GM12864 (cell line): ENCODE measurements at regions not wholly inside any gene's neighbourhood (a gene's known extent, or its start where the extent isn't known, plus 50 kb on each side); places are given as distances from the start of the nearest gene placed in this dataset.

ENCODE experiments used
- DNase-seq: peaks from one replicate; pipeline ENCODE4 v3.0.0-alpha.2; 2011; ENCODE audit warnings: low read depth
- H3K4me3 ChIP-seq: 2 replicates; pipeline ENCODE4 v1.5.1; 2011; ENCODE audit warnings: mild to moderate bottlenecking, low read depth, low read length, control low read depth
- TF ChIP-seq, protein P1 (sequence below): IDR thresholded peaks from 2 replicates; pipeline ENCODE4 v1.5.1; 2011; ENCODE audit warnings: low read depth, mild to moderate bottlenecking, moderate library complexity, low read length, control low read depth, inconsistent platforms; ENCODE audit errors: missing control alignments

GRCh38 chr4:180682776-180683175 lies 1560.4 kb upstream of the TENM3 start:
- no peak for DNase-seq
- TF ChIP-seq, protein P1, sequence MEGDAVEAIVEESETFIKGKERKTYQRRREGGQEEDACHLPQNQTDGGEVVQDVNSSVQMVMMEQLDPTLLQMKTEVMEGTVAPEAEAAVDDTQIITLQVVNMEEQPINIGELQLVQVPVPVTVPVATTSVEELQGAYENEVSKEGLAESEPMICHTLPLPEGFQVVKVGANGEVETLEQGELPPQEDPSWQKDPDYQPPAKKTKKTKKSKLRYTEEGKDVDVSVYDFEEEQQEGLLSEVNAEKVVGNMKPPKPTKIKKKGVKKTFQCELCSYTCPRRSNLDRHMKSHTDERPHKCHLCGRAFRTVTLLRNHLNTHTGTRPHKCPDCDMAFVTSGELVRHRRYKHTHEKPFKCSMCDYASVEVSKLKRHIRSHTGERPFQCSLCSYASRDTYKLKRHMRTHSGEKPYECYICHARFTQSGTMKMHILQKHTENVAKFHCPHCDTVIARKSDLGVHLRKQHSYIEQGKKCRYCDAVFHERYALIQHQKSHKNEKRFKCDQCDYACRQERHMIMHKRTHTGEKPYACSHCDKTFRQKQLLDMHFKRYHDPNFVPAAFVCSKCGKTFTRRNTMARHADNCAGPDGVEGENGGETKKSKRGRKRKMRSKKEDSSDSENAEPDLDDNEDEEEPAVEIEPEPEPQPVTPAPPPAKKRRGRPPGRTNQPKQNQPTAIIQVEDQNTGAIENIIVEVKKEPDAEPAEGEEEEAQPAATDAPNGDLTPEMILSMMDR, result no peak
- H3K4me3 ChIP-seq, result no peak overlapping the region

DNA sequence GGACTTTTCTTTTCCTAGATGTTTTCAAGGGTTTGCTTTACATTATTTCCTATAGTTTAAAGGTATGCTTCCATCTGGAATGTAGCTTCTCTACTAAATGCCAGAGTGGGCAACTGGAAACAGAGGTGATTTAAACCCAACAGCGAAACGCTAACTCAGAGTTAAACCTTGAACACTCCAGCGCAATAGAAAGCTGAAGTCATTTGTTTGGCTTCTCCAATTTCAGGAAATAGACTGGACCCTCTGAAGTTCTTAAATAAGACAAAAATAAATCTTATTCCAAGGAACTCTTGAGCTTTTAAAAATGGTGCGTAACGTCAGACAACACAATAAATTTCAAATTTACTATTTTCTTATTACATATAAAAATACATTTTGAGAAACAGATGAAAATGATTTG lies 1560.0 kb upstream of the TENM3 start:
- no peak for DNase-seq
- TF ChIP-seq, protein P1, result no peak
- no peak overlapping the region for H3K4me3 ChIP-seq

DNA sequence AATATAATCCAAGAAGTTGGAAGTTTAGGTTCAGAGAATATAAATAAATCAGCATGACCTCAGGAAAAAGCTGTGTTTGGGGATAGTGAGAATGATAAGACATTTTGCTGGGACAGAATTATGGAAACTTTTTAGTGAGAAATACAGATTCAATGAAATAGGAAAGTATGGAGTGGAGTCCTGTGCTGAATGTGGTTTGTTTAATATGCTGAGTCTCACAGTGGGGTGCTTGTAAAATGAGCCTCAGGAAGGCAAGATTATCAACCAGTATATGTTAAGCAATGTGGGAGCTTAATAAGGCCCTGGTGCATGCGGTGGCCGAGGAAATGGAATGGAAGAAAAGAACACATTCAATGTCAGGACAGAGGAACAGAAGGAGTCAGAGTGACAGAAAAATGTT lies 1554.7 kb upstream of the TENM3 start:
- DNase-seq, result no peak
- no peak overlapping the region for H3K4me3 ChIP-seq
- TF ChIP-seq, protein P1, result no peak

- H3K4me3 ChIP-seq, result no peak overlapping the region
- no peak for DNase-seq
- TF ChIP-seq, protein P1, result no peak
These were observed 1548.3 kb upstream of the TENM3 start for GRCh38 chr4:180694875-180695274.

GRCh38 chr4:180695851-180696250 lies 1547.4 kb upstream of the TENM3 start:
- TF ChIP-seq, protein P1, result no peak
- H3K4me3 ChIP-seq, result no peak overlapping the region
- DNase-seq, result no peak

DNA sequence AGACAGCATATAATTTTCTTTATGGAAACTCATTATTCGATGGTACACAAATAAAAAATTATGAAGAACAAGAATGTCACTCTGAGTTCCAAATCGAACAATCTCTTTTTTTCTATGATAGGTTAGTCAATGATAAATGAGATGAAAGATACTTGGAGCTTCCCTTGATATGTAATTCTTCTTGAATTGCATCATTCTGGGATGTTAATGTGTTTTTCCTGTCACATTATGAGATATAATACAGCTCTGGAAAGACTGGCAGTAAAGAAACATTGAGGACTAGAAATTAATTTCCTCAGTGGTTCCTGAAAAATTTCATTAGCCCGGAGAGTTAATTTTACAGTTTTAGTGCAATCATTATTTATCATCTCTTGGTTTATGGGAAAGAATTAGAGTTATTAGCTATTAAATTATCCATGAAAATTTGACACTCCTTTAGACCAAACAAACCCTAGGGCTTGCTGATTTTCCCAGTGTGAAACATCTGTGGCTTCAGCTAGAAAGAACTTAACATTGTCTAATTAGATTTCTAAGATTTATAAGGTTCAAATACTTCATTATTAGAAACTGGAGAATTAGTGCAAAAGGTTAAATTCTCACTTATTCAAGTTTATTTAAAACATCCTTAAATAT lies 1546.6 kb upstream of the TENM3 start:
- TF ChIP-seq, protein P1, result no peak
- no peak overlapping the region for H3K4me3 ChIP-seq
- no peak for DNase-seq

DNA sequence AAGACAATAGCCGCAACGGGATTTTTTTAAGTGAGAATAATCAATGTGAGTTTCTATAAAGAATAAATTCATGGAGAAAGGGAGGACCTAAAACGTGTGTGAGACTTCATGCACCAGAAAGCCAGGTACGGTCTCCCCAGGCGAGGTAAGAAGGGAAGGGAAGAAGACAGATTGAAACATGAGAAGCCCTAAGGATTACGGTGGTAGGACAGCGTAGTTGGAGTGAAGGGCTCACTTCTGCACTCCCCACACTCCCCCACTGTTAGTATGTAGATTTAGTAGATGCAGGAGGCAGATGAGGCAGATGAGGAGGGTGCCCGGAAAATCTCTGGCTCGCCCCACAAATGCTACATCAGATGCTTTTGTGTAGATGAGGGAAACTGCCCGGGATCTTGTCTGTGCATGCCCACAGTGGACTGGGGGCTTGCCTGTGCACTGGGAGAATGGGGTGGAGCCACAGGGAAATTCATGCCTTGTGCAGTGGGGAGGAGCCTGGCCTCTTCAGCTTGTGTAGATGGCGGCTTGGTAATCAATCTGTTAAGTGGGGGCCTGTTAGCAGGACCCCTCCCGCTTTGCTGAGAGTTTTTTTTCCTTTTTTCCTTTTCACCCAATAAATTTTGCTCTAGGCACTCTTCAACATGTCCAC lies 1544.5 kb upstream of the TENM3 start:
- no peak overlapping the region for H3K4me3 ChIP-seq
- TF ChIP-seq, protein P1, result no peak
- no peak for DNase-seq
